HCT116 (cell line): ENCODE measurements at regions not wholly inside any gene's neighbourhood (a gene's known extent, or its start where the extent isn't known, plus 50 kb on each side); places are given as distances from the start of the nearest gene placed in this dataset.

Experiments
- ATAC-seq: fragments of 200-7000 bp; cut with Tn5 transposase; 2 replicates; pipeline ENCODE4 v1.9.1; 2020; ENCODE audit warnings: mild to moderate bottlenecking, moderate library complexity
- BruUV-seq: library from RNA; stranded (reverse); fragments of 400-500 nt; replicated peaks from 2 replicates; lab custom pipeline; 2021; lab: Mats Ljungman, UMichigan
- CTCF ChIA-PET: fragments of 300-600 bp; sonication (Branson Sonifier 250); formaldehyde crosslinking; loops from one replicate; lab custom pipeline; 2021; ENCODE audit warnings: antibody characterized with exemption; lab: Charles Lee
- POLR2A ChIA-PET: fragments of 300-600, 350-600 bp; sonication (Branson Sonifier 250); formaldehyde crosslinking; loops from one replicate; lab custom pipeline; 2021; ENCODE audit warnings: antibody characterized with exemption; lab: Charles Lee
- RAD21 ChIA-PET, 2 experiments: fragments of 300-600 bp; sonication (Branson Sonifier 250); formaldehyde crosslinking; loops; one replicate each; lab custom pipeline; 2023; ENCODE audit warnings: low total read pairs in 2 of 2; ENCODE audit not compliant: uncharacterized antibody in 2 of 2, unreplicated experiment in 2 of 2, low non-redundant PET in 1 of 2; lab: Charles Lee
- DNase-seq: peaks from one replicate; pipeline ENCODE4 v3.0.0-alpha.2; 2010; ENCODE audit warnings: low read depth, low spot score
- H2AFZ ChIP-seq: fragments of 200-600 bp; shearing (Covaris generic), sonication (generic); 2 replicates; pipeline ENCODE4 v1.6.1; 2017; ENCODE audit warnings: low read depth, mixed run types, mixed read lengths, antibody characterized with exemption, low read length; ENCODE audit not compliant: poor library complexity, severe bottlenecking
- H3K27ac ChIP-seq: 2 replicates; pipeline ENCODE4 v1.5.1; 2012; ENCODE audit warnings: low read depth, low read length
- H3K27me3 ChIP-seq: fragments of 200-600 bp; sonication (generic); 2 replicates; pipeline ENCODE4 v1.6.1; 2016; ENCODE audit warnings: mixed run types, low read length, mixed read lengths; ENCODE audit not compliant: insufficient read depth
- H3K36me3 ChIP-seq, 2 experiments: fragments of 200-500 bp in 1 of 2; fragments of 200-600 bp in 1 of 2; sonication (Bioruptor generic) in 1 of 2; sonication (generic) in 1 of 2; 2 replicates each; pipeline versions ENCODE4 v1.5.1 to v1.6.1; 2014 to 2016; ENCODE audit warnings: low read length in 2 of 2, inconsistent platforms in 1 of 2, mixed read lengths in 1 of 2, mixed run types in 1 of 2; ENCODE audit not compliant: insufficient read depth in 2 of 2, control insufficient read depth in 1 of 2
- H3K4me1 ChIP-seq, 2 experiments: fragments of 200-600 bp in 1 of 2; sonication (generic) in 1 of 2; 2 replicates each; pipeline versions ENCODE4 v1.5.1 to v1.6.1; 2012 to 2017; ENCODE audit warnings: low read length in 2 of 2, inconsistent platforms in 1 of 2, mild to moderate bottlenecking in 1 of 2, mixed read lengths in 1 of 2, mixed run types in 1 of 2, moderate library complexity in 1 of 2; ENCODE audit not compliant: insufficient read depth in 2 of 2, control insufficient read depth in 1 of 2
- H3K4me2 ChIP-seq: fragments of 200-600 bp; sonication (generic); 2 replicates; pipeline ENCODE4 v1.6.1; 2017; ENCODE audit warnings: mixed run types, low read length, mixed read lengths
- H3K4me3 ChIP-seq, 2 experiments: fragments of 200-600 bp in 1 of 2; sonication (generic) in 1 of 2; replicated peaks in 1 of 2; 2 replicates each; pipeline ENCODE4 v1.5.1; 2011 to 2016; ENCODE audit warnings: low read length in 2 of 2, control low read depth in 1 of 2, low read depth in 1 of 2, mild to moderate bottlenecking in 1 of 2, mixed read lengths in 1 of 2, mixed run types in 1 of 2
- H3K79me2 ChIP-seq: fragments of 200-600 bp; sonication (generic); 2 replicates; pipeline ENCODE4 v1.6.1; 2017; ENCODE audit warnings: mild to moderate bottlenecking, mixed run types, low read length, moderate library complexity, mixed read lengths; ENCODE audit not compliant: insufficient read depth
- H3K9ac ChIP-seq: fragments of 200-600 bp; sonication (generic); 2 replicates; pipeline ENCODE4 v1.6.1; 2016; ENCODE audit warnings: low read length, mixed read lengths
- H3K9me2 ChIP-seq: fragments of 200-600 bp; sonication (generic), shearing (Covaris generic); 2 replicates; pipeline ENCODE4 v1.6.1; 2017; ENCODE audit warnings: mixed run types, mild to moderate bottlenecking, moderate library complexity; ENCODE audit not compliant: insufficient read depth
- H3K9me3 ChIP-seq, 2 experiments: fragments of 200-500 bp in 1 of 2; fragments of 200-600 bp in 1 of 2; sonication (Bioruptor generic) in 1 of 2; sonication (generic) in 1 of 2; 2 replicates each; pipeline ENCODE4 v1.6.1; 2014 to 2017; ENCODE audit warnings: low read length in 2 of 2, mixed read lengths in 2 of 2, inconsistent platforms in 1 of 2, low read depth in 1 of 2, mild to moderate bottlenecking in 1 of 2, mixed run types in 1 of 2, moderate library complexity in 1 of 2; ENCODE audit not compliant: control insufficient read depth in 1 of 2, insufficient read depth in 1 of 2
- H4K20me1 ChIP-seq: fragments of 200-600 bp; sonication (generic), shearing (Covaris generic); 2 replicates; pipeline ENCODE4 v1.6.1; 2017; ENCODE audit warnings: mixed run types, mild to moderate bottlenecking, moderate library complexity; ENCODE audit not compliant: insufficient read depth
- CBX3 ChIP-seq: IDR thresholded peaks from 2 replicates; pipeline ENCODE4 v1.6.1; 2012; ENCODE audit warnings: low read depth
- CEBPB ChIP-seq: IDR thresholded peaks from 2 replicates; pipeline ENCODE4 v1.6.1; 2012; ENCODE audit warnings: low read depth
- CTCF ChIP-seq, 3 experiments: fragments of 200-600 bp in 1 of 3; sonication (generic) in 1 of 3; IDR thresholded peaks in 2 of 3; conservative IDR thresholded peaks in 1 of 3; 2 replicates each; pipeline ENCODE4 v1.5.1; 2012 to 2017; ENCODE audit warnings: low read depth in 2 of 3, low read length in 2 of 3, antibody characterized with exemption in 1 of 3, borderline replicate concordance in 1 of 3, control low read depth in 1 of 3, mild to moderate bottlenecking in 1 of 3, mixed read lengths in 1 of 3, mixed run types in 1 of 3, moderate library complexity in 1 of 3; ENCODE audit not compliant: insufficient read depth in 1 of 3
- EGR1 ChIP-seq: IDR thresholded peaks from 2 replicates; pipeline ENCODE4 v1.6.1; 2012; ENCODE audit warnings: low read depth
- EZH2 ChIP-seq: fragments of 200-600 bp; sonication (generic); IDR thresholded peaks from 2 replicates; pipeline ENCODE4 v1.6.1; 2017; ENCODE audit warnings: antibody characterized with exemption, mixed run types
- FOSL1 ChIP-seq: IDR thresholded peaks from 2 replicates; pipeline ENCODE4 v1.6.1; 2012; ENCODE audit warnings: low read depth
- JUND ChIP-seq: IDR thresholded peaks from 2 replicates; pipeline ENCODE4 v1.6.1; 2012
- POLR2A ChIP-seq: IDR thresholded peaks from 2 replicates; pipeline ENCODE4 v1.7.0; 2011; ENCODE audit warnings: borderline replicate concordance; ENCODE audit not compliant: insufficient read depth, insufficient read length; ENCODE audit errors: extremely low read depth
- POLR2AphosphoS5 ChIP-seq: IDR thresholded peaks from 2 replicates; pipeline ENCODE4 v1.6.1; 2011; ENCODE audit warnings: mild to moderate bottlenecking, low read depth, low read length, moderate library complexity
- RAD21 ChIP-seq: IDR thresholded peaks from 2 replicates; pipeline ENCODE4 v1.6.1; 2012; ENCODE audit warnings: low read depth, mild to moderate bottlenecking
- SIN3A ChIP-seq: IDR thresholded peaks from 2 replicates; pipeline ENCODE4 v1.6.1; 2012; ENCODE audit warnings: low read depth
- SP1 ChIP-seq: IDR thresholded peaks from 2 replicates; pipeline ENCODE4 v1.6.1; 2012; ENCODE audit warnings: low read depth
- TCF7L2 ChIP-seq: IDR thresholded peaks from 2 replicates; pipeline ENCODE4 v1.7.0; 2011; ENCODE audit warnings: borderline replicate concordance, inconsistent platforms; ENCODE audit not compliant: insufficient read depth, insufficient read length; ENCODE audit errors: extremely low read depth
- YY1 ChIP-seq: IDR thresholded peaks from 2 replicates; pipeline ENCODE4 v1.6.1; 2011; ENCODE audit warnings: low read length, low read depth, moderate library complexity, mild to moderate bottlenecking; ENCODE audit not compliant: insufficient replicate concordance; ENCODE audit errors: extremely low read depth
- ZBTB33 ChIP-seq: IDR thresholded peaks from 2 replicates; pipeline ENCODE4 v1.6.1; 2011; ENCODE audit warnings: mild to moderate bottlenecking, low read length, moderate library complexity; ENCODE audit not compliant: insufficient replicate concordance; ENCODE audit errors: extremely low read depth
- ZFX ChIP-seq: fragments of 450-650 bp; IDR thresholded peaks from 2 replicates; pipeline ENCODE4 v1.6.1; 2017
- intact Hi-C: fragments of 100-400 bp; cut with micrococcal nuclease; formaldehyde crosslinking; loops from 2 replicates; pipeline ENCODE4 v1.10.0; 2022

- Histone ChIP-seq H3K9ac (no peak overlapping the region), H3K27ac (no peak overlapping the region), H3K9me3 (no peaks in the 10 kb centered on the region), H3K4me2 (no peak overlapping the region), H3K4me1 (peaks cover under 1 to 12% of the 10 kb centered on the region in 2 experiments; a peak in 2 of 4 replicates), H3K79me2 (no peaks in the 10 kb centered on the region), H3K27me3 (peaks cover 11% of the 10 kb centered on the region; the same call in 1 of the 2 replicates), H3K4me3 (no peak overlapping the region), H4K20me1 (no peaks in the 10 kb centered on the region), H3K9me2 (no peaks in the 10 kb centered on the region), H2AFZ (no peak overlapping the region), H3K36me3 (no peaks in the 10 kb centered on the region)
- POLR2A ChIA-PET: no interaction called here
- intact Hi-C loops: no loop called here
- CTCF ChIA-PET: no interaction called here
- ATAC-seq (no peak), DNase-seq (no peak)
- no peak for TF ChIP-seq TCF7L2
- no peak for TF ChIP-seq SP1
- no peak for TF ChIP-seq CBX3
- no peak for TF ChIP-seq YY1
- TF ChIP-seq EZH2: no peak
- TF ChIP-seq FOSL1: no peak
- TF ChIP-seq SIN3A: no peak
- TF ChIP-seq EGR1: no peak
- no peak for TF ChIP-seq JUND
- TF ChIP-seq ZBTB33: no peak
- no peak for TF ChIP-seq ZFX
- TF ChIP-seq POLR2AphosphoS5: no peak
- TF ChIP-seq CEBPB: no peak
- no peak for TF ChIP-seq RAD21
- TF ChIP-seq POLR2A: no peak
- TF ChIP-seq CTCF (IDR thresholded peaks at IDR 0.05 in 2 of 3, conservative IDR thresholded peaks at IDR 0.05 in 1 of 3; ENCODE audit: borderline replicate concordance in 1 of 3, insufficient read depth in 1 of 3, low read depth in 2 of 3, low read length in 2 of 3): no peak
- RAD21 ChIA-PET: no interaction called here
- no TSS peak for BruUV-seq
Measured at GRCh38 chr20:39123185-39123557, 161.0 kb downstream of the DHX35 start.
